HCT116 (cell line): ENCODE measurements at regions not wholly inside any gene's neighbourhood (a gene's known extent, or its start where the extent isn't known, plus 50 kb on each side); places are given as distances from the start of the nearest gene placed in this dataset.

ENCODE experiments used
- CBX3 ChIP-seq: IDR thresholded peaks from 2 replicates; pipeline ENCODE4 v1.6.1; 2012; ENCODE audit warnings: low read depth
- JUND ChIP-seq: IDR thresholded peaks from 2 replicates; pipeline ENCODE4 v1.6.1; 2012
- POLR2A ChIP-seq: IDR thresholded peaks from 2 replicates; pipeline ENCODE4 v1.7.0; 2011; ENCODE audit warnings: borderline replicate concordance; ENCODE audit not compliant: insufficient read depth, insufficient read length; ENCODE audit errors: extremely low read depth
- POLR2AphosphoS5 ChIP-seq: IDR thresholded peaks from 2 replicates; pipeline ENCODE4 v1.6.1; 2011; ENCODE audit warnings: mild to moderate bottlenecking, low read depth, low read length, moderate library complexity
- RAD21 ChIP-seq: IDR thresholded peaks from 2 replicates; pipeline ENCODE4 v1.6.1; 2012; ENCODE audit warnings: low read depth, mild to moderate bottlenecking
- SIN3A ChIP-seq: IDR thresholded peaks from 2 replicates; pipeline ENCODE4 v1.6.1; 2012; ENCODE audit warnings: low read depth
- SP1 ChIP-seq: IDR thresholded peaks from 2 replicates; pipeline ENCODE4 v1.6.1; 2012; ENCODE audit warnings: low read depth
- SRF ChIP-seq: IDR thresholded peaks from 2 replicates; pipeline ENCODE4 v1.6.1; 2012; ENCODE audit warnings: low read depth
- YY1 ChIP-seq: IDR thresholded peaks from 2 replicates; pipeline ENCODE4 v1.6.1; 2011; ENCODE audit warnings: low read length, low read depth, moderate library complexity, mild to moderate bottlenecking; ENCODE audit not compliant: insufficient replicate concordance; ENCODE audit errors: extremely low read depth
- ZNF274 ChIP-seq: fragments of 200-500 bp; sonication (Bioruptor generic); IDR thresholded peaks from 2 replicates; pipeline ENCODE4 v1.6.1; 2014; ENCODE audit warnings: mild to moderate bottlenecking, low read depth, low read length, inconsistent platforms
- TF ChIP-seq, protein P1 (sequence below): IDR thresholded peaks from 2 replicates; pipeline ENCODE4 v1.6.1; 2011; ENCODE audit warnings: mild to moderate bottlenecking, low read length, moderate library complexity; ENCODE audit not compliant: insufficient replicate concordance; ENCODE audit errors: extremely low read depth
- TF ChIP-seq, protein P2 (sequence below), 3 experiments: fragments of 200-600 bp in 1 of 3; sonication (generic) in 1 of 3; IDR thresholded peaks in 2 of 3; conservative IDR thresholded peaks in 1 of 3; 2 replicates each; pipeline ENCODE4 v1.5.1; 2012 to 2017; ENCODE audit warnings: low read depth in 2 of 3, low read length in 2 of 3, antibody characterized with exemption in 1 of 3, borderline replicate concordance in 1 of 3, control low read depth in 1 of 3, mild to moderate bottlenecking in 1 of 3, mixed read lengths in 1 of 3, mixed run types in 1 of 3, moderate library complexity in 1 of 3; ENCODE audit not compliant: insufficient read depth in 1 of 3
- TF ChIP-seq, protein P3 (sequence below): IDR thresholded peaks from 2 replicates; pipeline ENCODE4 v1.6.1; 2012
- TF ChIP-seq, protein P4 (sequence below): IDR thresholded peaks from 2 replicates; pipeline ENCODE4 v1.6.1; 2012

DNA sequence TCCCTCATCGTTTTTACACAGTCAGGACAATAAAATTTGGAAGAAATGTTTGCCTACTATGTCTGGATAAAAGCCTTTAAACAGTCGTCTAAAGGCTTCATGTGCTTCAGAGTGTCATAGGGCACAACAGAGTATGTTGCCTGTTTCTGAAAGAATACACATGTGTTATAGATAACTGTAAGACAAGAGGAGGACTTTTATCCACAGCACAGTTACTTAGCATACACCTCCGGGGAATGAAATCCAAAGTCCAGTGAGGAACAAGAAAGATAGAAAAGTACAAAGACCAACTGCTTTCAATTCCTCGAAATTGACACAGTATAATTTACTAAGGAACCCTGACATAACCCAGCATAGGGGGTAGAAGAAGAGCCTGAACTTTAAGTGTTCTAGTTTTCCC is 835.6 kb downstream of the PCDH17 start:
- TF ChIP-seq POLR2AphosphoS5: no peak
- TF ChIP-seq, protein P1, sequence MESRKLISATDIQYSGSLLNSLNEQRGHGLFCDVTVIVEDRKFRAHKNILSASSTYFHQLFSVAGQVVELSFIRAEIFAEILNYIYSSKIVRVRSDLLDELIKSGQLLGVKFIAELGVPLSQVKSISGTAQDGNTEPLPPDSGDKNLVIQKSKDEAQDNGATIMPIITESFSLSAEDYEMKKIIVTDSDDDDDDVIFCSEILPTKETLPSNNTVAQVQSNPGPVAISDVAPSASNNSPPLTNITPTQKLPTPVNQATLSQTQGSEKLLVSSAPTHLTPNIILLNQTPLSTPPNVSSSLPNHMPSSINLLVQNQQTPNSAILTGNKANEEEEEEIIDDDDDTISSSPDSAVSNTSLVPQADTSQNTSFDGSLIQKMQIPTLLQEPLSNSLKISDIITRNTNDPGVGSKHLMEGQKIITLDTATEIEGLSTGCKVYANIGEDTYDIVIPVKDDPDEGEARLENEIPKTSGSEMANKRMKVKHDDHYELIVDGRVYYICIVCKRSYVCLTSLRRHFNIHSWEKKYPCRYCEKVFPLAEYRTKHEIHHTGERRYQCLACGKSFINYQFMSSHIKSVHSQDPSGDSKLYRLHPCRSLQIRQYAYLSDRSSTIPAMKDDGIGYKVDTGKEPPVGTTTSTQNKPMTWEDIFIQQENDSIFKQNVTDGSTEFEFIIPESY: no peak
- TF ChIP-seq, protein P2, sequence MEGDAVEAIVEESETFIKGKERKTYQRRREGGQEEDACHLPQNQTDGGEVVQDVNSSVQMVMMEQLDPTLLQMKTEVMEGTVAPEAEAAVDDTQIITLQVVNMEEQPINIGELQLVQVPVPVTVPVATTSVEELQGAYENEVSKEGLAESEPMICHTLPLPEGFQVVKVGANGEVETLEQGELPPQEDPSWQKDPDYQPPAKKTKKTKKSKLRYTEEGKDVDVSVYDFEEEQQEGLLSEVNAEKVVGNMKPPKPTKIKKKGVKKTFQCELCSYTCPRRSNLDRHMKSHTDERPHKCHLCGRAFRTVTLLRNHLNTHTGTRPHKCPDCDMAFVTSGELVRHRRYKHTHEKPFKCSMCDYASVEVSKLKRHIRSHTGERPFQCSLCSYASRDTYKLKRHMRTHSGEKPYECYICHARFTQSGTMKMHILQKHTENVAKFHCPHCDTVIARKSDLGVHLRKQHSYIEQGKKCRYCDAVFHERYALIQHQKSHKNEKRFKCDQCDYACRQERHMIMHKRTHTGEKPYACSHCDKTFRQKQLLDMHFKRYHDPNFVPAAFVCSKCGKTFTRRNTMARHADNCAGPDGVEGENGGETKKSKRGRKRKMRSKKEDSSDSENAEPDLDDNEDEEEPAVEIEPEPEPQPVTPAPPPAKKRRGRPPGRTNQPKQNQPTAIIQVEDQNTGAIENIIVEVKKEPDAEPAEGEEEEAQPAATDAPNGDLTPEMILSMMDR (IDR thresholded peaks at IDR 0.05 in 2 of 3, conservative IDR thresholded peaks at IDR 0.05 in 1 of 3; ENCODE audit: borderline replicate concordance in 1 of 3, insufficient read depth in 1 of 3, low read depth in 2 of 3, low read length in 2 of 3): no peak
- no peak for TF ChIP-seq POLR2A
- TF ChIP-seq SP1: no peak
- TF ChIP-seq ZNF274: no peak
- no peak for TF ChIP-seq YY1
- no peak for TF ChIP-seq SIN3A
- TF ChIP-seq, protein P3, sequence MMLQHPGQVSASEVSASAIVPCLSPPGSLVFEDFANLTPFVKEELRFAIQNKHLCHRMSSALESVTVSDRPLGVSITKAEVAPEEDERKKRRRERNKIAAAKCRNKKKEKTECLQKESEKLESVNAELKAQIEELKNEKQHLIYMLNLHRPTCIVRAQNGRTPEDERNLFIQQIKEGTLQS: no peak
- TF ChIP-seq CBX3: no peak
- no peak for TF ChIP-seq RAD21
- TF ChIP-seq, protein P4, sequence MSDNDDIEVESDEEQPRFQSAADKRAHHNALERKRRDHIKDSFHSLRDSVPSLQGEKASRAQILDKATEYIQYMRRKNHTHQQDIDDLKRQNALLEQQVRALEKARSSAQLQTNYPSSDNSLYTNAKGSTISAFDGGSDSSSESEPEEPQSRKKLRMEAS: no peak
- no peak for TF ChIP-seq SRF
- TF ChIP-seq JUND: no peak
